ENCODE measurements at regions not wholly inside any gene's neighbourhood (a gene's known extent, or its start where the extent isn't known, plus 50 kb on each side); places are given as distances from the start of the nearest gene placed in this dataset.

GRCh38 chr6:141110481-141110880, 1022.2 kb upstream of the GJE1 start:
- no peak overlapping the region for H3K27ac ChIP-seq
- H3K9me3 ChIP-seq (replicated peaks in 1 of 3): no peaks in the 10 kb centered on the region
- H3K4me1 ChIP-seq (replicated peaks in 1 of 2): no peaks in the 10 kb centered on the region
- intact Hi-C loops (cut with DNase I): no loop called here
- H3K27me3 ChIP-seq: no peaks in the 10 kb centered on the region
- no peak overlapping the region for H3K4me3 ChIP-seq
- DNase-seq: no peak
- WGBS, 4 donors: 53 to 70% (median 65%) methylated on average over 2 of the region's 2 CpGs
- TF ChIP-seq POLR2A (IDR thresholded peaks at IDR 0.05): no peak
- TF ChIP-seq, protein P1, sequence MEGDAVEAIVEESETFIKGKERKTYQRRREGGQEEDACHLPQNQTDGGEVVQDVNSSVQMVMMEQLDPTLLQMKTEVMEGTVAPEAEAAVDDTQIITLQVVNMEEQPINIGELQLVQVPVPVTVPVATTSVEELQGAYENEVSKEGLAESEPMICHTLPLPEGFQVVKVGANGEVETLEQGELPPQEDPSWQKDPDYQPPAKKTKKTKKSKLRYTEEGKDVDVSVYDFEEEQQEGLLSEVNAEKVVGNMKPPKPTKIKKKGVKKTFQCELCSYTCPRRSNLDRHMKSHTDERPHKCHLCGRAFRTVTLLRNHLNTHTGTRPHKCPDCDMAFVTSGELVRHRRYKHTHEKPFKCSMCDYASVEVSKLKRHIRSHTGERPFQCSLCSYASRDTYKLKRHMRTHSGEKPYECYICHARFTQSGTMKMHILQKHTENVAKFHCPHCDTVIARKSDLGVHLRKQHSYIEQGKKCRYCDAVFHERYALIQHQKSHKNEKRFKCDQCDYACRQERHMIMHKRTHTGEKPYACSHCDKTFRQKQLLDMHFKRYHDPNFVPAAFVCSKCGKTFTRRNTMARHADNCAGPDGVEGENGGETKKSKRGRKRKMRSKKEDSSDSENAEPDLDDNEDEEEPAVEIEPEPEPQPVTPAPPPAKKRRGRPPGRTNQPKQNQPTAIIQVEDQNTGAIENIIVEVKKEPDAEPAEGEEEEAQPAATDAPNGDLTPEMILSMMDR (IDR thresholded peaks at IDR 0.05): no peak
- no peaks in the 10 kb centered on the region for H3K36me3 ChIP-seq (replicated peaks in 1 of 2)

GRCh38 chr6:141107591-141108160, 1025.0 kb upstream of the GJE1 start:
- Histone ChIP-seq H3K4me3 (no peak overlapping the region), H3K9me3 (replicated peaks in 1 of 3) (no peaks in the 10 kb centered on the region), H3K27ac (no peak overlapping the region), H3K36me3 (replicated peaks in 1 of 2) (no peaks in the 10 kb centered on the region), H3K27me3 (no peaks in the 10 kb centered on the region), H3K4me1 (replicated peaks in 1 of 2) (no peaks in the 10 kb centered on the region)
- intact Hi-C loops (cut with DNase I): no loop called here
- WGBS, 4 donors: 33 to 59% (median 40%) methylated on average over 1 of the region's 1 CpG; no CpG with 5 or more reads in 1 of the 4 donors
- no peak for DNase-seq
- TF ChIP-seq, protein P1 (IDR thresholded peaks at IDR 0.05): no peak
- TF ChIP-seq POLR2A (IDR thresholded peaks at IDR 0.05): no peak

DNA sequence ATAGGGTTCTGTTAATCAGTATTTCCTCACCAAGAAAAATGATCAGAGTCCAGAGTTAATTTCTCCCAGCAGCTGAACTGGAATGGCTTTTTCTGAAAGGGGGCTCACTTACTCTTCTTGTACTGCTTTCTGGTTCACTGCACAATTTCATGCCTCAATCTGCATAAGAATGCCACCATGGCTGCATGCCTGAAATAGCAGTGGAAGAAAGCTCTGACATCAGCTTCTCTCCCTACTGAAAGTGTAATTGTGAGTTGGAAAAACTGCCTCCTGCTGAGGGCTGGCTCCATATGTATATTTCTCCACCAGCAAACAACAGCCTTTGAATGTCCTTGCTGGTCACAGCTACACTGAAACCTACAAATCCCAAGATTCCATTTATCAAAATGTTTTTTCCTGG, 1027.2 kb upstream of the GJE1 start:
- Histone ChIP-seq H3K4me1 (replicated peaks in 1 of 2) (no peaks in the 10 kb centered on the region), H3K9me3 (replicated peaks in 1 of 3) (no peaks in the 10 kb centered on the region), H3K27me3 (no peaks in the 10 kb centered on the region), H3K4me3 (no peak overlapping the region), H3K27ac (no peak overlapping the region), H3K36me3 (replicated peaks in 1 of 2) (no peaks in the 10 kb centered on the region)
- intact Hi-C loops (cut with DNase I): no loop called here
- no peak for TF ChIP-seq POLR2A (IDR thresholded peaks at IDR 0.05)
- TF ChIP-seq, protein P1 (IDR thresholded peaks at IDR 0.05): no peak
- no peak for DNase-seq

DNA sequence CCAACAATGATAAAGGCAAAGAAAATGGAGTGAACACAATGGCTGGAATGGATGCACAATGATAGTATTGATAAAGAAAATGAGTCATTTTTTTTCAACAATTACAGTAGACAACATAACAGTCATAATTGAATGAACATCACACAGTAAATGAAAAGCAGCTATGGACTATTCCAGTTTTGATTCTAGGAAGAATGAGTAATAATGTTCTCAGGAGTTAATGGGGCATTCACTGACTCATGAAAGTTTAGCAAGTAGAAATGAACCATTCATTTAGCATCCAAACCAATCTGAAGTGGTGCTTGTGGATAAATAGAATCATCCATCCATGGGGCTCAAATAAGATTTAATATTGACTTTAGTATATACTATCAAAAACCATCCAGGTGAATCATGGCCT, 1029.5 kb upstream of the GJE1 start:
- H3K27ac ChIP-seq: no peak overlapping the region
- H3K36me3 ChIP-seq (replicated peaks in 1 of 2): no peaks in the 10 kb centered on the region
- H3K9me3 ChIP-seq (replicated peaks in 1 of 3): no peaks in the 10 kb centered on the region
- no peaks in the 10 kb centered on the region for H3K4me1 ChIP-seq (replicated peaks in 1 of 2)
- DNase-seq: no peak
- H3K4me3 ChIP-seq: no peak overlapping the region
- H3K27me3 ChIP-seq: no peaks in the 10 kb centered on the region
- intact Hi-C loops (cut with DNase I): no loop called here
- TF ChIP-seq, protein P1 (IDR thresholded peaks at IDR 0.05): no peak
- TF ChIP-seq POLR2A (IDR thresholded peaks at IDR 0.05): no peak
